COLO668 (cell line): ENCODE measurements at regions not wholly inside any gene's neighbourhood (a gene's known extent, or its start where the extent isn't known, plus 50 kb on each side); places are given as distances from the start of the nearest gene placed in this dataset.

Experiments used
- DNase-seq: peaks from one replicate; lab custom pipeline; 2025; ENCODE audit not compliant: unreplicated experiment; lab: John Stamatoyannopoulos, UW

DNA sequence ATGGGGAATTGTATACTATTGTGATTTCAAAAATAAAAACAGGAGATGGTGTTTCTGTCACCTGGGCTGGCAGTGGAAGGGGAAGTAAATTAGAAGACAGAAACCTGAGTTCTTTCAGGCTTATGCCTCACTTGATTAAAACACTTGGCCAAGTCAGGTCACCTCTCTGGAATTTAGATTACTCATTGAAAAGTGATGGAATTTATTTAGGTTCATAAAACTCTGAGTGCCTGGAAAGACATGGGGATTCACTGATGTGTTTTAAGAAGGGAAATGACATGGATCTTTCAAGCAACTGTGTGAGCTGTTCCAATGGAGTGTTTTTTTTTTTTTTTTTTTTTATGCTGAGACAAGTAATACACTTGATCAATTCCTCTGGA, 400.1 kb downstream of the TMEM135 start:
- DNase-seq = no peak

DNA sequence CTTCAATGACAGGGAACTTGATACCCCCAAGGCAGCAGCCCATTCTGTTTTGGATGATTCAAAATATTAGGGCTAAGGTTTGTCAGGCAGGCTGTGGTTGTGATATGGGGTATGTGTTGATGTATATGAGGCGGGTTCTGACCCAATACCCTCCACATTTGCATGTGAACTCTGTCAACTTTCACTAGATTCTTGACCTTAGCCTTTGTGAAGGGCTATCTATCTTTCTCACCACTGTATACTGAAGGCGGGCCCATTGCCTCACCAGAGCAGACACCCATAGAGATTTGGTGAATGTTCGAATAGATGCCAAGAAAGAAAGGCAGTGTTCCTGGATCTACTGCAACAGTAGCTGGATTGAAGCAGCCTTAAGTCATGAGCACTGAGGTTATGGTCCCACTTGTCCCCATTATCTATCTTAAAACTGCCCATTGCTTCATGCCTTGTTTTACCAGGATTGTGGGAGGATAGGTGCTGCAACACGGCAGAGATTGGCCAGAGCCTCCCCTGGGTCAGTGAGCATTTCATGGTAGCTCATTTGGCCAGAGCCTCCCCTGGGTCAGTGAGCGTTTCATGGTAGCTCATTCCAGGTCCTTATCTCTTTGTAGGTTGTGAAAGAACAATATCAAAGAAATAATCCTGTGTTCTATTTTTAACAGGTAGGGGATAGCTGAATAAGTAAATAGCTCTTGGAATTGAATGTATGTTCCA, 399.6 kb downstream of the TMEM135 start:
- DNase-seq = no peak

DNA sequence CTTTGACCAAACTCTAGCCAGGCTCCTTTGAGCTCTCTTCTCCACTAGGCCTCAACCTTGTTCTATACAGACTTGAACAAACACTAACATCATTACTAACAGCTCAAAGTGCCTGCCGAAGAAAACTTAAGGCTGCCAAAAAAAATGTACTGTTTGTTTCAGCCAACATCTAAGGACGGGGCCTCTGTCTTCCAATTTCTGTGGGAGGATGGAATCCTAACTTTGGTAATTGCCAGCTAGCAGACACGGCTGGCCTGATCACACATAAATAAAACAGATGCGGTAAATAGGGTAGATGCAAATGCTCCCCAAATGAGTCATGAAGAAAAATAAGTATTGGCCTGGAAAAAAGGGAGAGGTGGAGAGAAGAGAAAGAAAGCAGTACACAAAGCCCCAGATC, 394.3 kb downstream of the TMEM135 start:
- no peak for DNase-seq

DNA sequence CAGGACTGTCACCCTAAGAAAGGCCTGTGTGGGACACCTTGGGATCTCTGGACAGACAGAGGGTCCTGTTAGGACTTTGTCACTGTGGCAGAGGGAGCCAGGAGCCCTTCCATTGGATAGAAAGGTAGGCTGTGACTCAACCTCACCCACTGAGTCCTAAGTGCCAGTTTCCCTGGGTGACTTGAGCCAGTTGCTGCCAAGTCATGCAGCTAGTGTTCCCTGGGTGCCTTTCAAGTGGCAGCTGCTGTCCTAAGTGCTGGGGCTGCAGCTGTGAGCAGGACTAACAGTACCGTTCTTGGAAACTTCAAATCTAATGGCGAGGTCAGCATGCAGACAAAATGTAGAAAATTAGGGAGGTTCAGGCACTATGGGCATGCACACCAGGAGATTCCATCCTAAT, 393.7 kb downstream of the TMEM135 start:
- no peak for DNase-seq

DNA sequence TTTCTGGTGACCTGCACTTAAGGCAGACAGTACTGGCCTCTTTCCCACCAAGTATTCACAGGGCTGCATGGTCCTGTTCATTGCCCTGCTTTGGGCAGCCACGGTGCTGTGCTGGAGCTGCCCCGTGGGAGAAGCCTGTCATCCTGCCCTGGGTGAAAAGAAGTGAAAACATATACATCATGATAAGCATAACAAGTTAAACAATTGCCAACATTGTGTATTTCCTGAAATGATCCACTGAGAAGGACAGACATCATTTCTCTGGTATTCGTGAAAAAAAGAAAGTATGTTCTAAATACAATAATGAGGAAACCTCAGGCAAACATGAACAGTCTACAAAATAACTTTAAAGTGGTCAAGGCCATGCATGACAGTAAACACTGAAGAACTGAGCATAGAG, 393.1 kb downstream of the TMEM135 start:
- DNase-seq = no peak

DNA sequence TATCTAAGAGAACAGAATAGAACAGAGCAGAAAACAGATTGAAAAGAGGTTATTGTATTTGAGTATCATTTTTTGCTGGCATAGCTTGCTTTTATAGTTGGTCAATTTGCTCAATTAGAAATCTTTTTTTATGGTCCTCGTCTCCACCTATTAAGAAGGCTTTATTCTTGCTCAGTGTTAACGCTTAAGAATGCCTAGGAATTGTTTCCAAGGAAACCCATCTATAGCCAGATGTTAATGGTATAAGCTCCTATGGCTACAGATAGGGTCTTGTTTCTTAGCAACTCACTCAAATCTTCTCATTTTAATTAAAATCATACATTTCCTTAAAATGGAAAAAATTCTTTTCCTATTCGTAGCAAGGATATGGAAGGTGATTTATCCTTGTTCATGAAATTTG, 392.3 kb downstream of the TMEM135 start:
- no peak for DNase-seq

DNA sequence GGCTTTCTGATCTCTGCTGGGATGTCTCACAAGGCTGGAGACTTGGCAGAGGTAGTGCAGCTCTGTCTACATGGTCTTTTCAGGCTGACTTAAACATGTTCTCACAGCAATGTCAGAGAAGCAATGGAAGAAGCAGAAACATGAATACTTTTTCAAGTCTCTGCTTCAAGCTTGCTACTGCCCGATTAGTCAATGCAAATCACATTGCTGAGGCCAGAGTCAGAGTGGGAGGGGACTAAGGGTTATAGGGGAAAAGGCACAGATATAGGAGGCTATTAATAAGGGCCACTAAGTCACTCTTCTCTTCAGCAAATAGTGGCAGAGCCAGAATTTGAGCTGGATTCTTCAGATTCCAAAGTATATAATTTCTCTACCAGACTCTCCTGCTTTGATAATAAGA, 390.5 kb downstream of the TMEM135 start:
- DNase-seq = no peak

DNA sequence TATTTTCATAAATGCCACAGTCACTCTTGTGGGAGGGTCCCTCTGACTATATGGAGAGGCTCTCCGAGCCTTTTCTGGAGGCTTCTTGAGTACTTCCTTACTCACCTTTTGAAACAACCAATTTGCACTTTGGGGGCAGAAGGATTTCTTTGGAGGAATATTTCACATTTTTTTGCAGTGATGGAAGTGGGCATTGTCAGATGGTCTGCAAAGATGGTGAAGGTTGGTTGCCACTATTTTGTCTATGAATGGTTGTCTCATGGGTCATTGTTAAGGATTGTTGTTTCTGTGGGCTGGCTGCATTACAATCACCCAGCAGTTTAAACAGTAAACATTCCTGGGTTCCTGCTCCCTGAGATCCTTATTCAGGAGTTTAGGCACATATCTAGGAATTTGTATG, 388.2 kb downstream of the TMEM135 start:
- no peak for DNase-seq

DNA sequence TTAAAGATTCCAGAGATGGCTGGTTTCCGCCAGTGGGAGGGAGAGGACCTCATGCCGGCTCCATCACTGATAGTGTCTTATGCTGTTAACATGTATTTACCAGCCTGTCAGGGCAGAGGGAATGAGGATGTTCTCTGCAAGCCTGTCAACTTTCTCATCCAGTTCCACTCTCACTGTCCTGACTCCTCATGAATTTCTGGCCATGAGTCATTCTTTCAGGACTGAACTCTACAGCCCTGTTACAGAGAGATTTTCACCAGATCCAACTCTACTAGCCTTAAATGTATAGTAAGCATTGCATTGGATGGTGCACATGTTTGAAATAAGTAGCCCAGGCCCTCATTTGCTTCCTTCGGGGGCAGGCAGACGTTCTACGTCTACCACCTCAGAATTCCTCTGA, 387.7 kb downstream of the TMEM135 start:
- no peak for DNase-seq

DNA sequence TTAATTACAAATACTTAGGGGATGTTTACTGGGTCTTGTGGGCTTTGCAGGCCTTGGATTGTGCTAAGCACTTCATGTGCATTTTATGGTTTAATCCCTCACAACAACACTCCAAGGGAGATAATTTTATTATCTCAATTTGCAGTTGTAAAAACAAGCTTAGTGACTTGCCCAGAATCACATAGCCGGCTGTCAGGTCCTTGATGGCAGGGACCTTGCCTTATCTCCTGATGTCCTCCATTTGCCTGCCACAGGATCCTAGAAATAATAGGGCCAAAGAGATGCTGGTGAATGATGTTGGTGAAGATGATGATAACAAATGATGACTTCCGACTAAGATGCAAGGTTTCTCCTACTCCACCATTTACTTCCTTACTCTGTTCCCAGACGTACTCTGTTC, 385.4 kb downstream of the TMEM135 start:
- DNase-seq = no peak

DNA sequence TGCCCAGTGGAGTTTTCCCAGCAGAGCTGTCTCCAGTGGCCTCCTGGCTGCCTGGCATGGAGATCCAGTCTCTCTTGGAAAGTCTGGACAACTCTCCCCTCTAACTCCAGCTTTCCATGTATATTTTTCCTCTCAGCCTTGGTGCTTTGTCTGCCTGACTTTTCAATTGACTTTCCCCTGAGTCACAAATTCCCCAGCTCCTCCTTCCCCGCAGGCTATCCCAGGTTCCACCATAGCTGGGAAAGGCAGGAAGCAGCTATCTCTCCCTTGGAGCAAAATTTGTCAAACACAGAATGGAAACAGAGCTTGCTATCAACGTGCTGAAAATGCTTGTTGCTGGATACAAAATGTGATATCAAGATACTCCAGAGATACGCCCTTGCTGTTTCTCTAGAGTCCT, 384.8 kb downstream of the TMEM135 start:
- DNase-seq = no peak

DNA sequence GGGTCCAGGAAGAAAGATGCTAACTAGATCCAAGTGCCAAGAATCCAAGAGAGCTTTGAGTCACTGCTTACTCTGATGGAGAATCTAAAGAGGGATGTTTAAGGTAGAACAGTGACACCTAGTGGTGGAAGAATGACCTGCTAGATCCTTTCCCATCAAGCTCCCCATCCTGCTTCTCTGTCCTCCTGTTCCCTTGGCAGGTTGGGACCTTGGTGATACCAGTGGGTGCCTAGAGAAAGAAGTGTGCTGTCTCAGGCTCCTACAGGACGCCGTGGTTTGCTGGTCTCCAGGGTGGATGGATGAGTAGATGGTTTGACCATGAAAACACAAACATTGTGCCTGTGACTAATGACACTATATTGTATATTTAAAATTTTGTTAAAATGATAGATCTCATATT, 383.7 kb downstream of the TMEM135 start:
- DNase-seq = peak; percentile 57

DNA sequence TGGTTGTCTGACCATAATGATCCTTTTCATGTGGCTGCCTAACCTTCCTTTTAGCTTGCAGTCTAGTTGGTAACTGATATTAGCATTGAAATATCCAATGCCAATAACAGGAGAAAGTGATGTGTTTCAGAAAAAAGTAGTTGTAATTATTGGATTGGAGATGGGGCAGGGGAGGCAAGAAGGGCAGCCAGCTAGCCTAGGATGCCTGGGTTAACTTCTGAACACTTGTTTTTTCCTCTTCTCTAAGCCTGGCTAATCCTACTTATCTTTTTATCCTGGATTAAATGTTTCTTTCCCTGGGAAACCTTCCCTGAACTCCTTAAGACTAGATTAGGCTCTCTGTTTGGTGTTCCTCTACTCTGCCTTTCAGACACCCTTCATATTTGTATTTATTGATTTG, 380.2 kb downstream of the TMEM135 start:
- no peak for DNase-seq

DNA sequence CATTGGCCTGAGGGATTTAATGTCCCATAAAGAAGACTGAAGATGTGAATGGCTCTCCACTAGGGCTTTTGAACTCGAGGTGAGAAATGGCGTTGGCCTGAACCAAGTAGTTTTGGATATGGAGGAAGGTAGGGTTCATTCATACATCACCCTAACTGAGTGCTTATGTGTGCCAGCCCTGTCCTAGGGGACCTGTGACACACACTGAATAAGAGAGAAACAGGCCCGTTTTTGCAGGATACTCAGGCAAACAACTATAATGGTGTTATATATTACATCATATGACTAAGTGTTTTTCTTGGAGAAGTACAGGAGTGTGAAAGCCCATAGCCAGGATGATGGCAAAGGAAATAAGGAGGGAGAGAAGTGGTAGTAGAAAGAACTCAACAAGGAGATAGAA, 368.1 kb downstream of the TMEM135 start:
- no peak for DNase-seq

DNA sequence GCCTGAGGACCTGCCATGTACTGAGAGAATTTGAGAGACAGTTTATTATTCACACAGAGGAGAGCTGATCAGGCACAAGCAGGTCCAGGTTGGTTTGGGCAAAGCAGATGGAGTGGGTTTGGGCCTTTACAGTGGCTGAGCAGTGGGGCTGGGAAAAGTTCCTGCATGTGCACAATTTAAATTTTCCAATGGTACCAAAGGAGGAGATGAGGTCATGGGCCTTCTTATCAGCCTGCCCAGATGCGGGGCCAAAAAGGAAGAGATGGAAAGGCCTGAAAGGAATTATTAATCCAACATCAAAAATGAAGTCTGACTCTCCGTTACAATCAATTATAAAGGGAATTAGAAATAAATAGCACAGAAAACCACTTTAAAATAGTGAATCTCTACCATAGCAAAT, 367.6 kb downstream of the TMEM135 start:
- DNase-seq = no peak

DNA sequence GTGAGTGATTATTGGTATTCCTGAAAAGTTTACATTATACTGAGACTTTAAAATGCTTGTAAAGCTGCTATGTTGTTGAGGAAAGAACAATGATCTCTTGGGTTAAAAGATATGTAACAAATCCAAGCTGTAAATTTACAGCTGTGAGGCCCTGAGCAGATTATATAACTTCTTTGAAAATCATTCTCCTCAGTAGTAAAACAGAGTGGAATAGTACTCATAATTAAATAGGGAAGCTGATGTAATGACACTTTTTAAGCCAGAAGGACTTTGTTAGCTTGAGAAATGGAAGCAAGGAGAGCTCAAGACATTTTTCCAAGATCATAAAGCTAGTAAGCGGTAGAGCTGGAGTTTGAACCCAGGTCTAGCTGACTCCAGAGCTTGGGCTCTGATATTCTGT, 363.9 kb downstream of the TMEM135 start:
- no peak for DNase-seq

DNA sequence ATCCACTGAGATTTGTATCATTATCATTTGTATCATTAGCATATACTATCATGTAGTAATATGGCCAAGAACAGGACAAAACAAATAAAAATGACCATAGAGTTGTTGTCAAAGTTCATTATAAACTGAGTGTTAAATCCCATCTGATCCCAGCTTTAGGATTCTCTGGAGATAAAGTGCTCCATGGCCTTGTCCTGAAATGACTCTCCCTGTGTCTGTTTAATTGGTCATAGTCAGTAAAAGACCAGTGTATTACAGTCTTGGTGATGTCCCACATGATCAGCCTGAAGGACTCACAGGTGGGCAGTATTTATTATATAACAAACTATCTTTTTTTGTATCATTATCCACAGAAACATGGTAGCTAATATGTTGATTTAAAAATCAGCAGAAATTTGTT, 361.6 kb downstream of the TMEM135 start:
- DNase-seq = no peak

DNA sequence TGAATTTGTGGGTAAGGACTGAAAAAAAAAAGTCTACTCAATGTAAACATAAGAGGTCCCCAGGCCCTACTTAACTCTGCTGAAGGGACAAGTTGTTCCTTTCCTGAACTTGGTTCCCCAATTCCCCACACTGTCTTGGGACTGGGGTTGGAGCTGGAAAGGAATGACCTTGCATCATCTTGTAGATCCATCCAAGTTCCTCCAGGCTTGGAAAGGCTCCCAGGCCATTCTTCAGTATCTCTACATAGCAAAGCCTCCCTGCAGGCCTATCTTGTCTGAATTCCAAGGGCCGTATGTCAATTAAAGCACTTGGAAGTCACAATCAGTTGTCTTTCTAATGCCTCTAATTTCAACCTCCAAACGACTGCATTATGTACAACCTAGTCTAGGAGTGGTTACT, 361.2 kb downstream of the TMEM135 start:
- no peak for DNase-seq

DNA sequence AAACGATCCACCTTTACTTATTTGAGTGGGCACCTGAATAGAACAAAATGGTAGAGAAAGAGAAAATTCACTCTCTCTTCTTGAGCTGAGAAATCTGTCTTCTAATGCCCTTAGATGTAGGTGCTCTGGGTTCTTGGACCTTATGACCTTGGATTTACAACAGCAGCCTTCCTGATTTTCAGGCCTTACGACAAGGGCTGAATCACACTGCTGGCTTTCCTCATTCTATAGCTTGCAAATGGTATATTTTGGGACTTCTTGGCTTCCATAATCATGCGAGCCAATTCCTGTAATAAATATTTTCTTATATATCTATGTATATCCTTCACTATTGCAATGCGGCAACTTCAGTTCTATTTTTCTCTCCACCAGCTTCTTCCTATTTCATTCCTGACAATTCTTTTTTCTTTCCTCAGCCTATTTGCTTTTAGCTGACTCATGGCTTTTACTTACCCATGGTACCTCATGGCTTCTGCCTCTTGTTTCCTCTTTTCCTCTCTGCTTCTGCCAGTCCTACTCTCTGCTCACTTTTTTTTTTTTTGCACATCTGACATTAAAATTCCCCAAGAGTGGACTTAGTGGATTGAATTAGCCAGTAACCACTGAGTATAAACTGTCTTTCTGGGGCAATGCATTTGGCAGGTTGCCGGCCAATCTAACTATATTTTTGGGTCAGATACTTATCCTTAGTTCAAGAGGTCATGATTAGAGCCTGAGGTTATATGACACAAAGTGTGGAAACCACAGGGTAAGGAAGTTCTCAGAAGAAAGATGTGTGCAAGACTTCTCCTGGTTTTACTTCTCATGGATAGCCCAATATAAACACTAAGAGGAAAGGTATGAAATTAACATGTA, 359.5 kb downstream of the TMEM135 start:
- DNase-seq = no peak

DNA sequence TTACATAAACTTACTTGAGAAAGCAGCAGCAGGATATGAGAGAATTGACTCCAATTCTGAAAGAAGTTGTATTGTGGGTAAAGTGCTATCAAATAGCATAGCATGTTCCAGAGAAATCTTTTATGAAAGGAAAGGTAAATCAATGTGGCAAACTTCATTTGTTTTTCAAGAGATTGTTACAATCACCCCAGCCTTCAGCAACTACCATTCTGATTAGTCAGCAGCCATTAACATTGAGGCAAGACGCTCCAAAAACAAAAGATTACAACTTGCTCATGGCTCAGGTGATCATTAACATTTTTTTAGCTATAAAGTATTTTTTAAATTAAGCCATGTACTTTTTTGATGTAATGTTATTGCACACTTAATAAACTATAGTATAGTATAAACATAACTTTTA, 357.2 kb downstream of the TMEM135 start:
- DNase-seq = no peak

DNA sequence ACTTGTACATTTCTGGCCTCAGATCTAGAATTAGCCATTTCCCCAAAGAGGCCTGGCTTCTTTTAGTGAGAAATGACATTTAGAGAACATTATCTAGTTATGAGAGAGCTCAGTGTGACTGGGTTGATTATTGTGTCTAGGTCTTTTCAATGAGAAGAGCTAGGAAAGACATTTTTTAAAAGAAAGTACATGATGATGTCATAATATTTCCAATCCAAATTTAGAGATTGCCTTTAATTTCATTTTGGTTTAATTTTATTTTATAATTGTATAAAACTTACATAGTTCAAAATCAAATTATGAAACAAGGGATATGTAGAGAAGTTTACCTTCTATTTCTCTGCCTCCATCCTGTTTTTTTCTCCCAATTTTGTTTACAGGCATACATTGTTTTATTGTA, 354.9 kb downstream of the TMEM135 start:
- DNase-seq = no peak

DNA sequence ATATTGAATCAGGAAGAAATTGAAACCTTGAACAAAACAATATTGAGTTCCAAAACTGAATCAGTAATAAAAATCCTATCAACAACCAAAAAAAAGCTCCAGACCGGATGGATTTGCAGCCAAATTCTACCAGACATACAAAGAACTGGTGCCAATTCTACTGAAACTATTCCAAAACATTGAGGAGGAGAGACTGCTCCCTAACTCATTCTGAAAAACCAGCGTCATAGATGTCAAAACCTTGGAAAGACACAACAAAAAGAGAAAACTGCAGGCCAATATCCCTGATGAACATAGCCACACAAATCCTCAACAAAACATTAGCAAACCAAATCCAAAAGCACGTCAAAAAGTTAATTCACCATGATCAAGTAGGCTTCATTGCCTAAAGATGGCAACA, 353.8 kb downstream of the TMEM135 start:
- no peak for DNase-seq
